NCI-H345 treated with DMSO at 0.1 percent for 48 hours (cell line): ENCODE measurements at regions not wholly inside any gene's neighbourhood (a gene's known extent, or its start where the extent isn't known, plus 50 kb on each side); places are given as distances from the start of the nearest gene placed in this dataset.
"Not testable (repeated sequence)": the region's sequence is repeated elsewhere in the genome, so short reads cannot be mapped to it uniquely, and the experiment has no call there.

ENCODE experiments used
- DNase-seq: peaks from one replicate; lab custom pipeline; 2025; ENCODE audit not compliant: unreplicated experiment; lab: John Stamatoyannopoulos, UW

DNA sequence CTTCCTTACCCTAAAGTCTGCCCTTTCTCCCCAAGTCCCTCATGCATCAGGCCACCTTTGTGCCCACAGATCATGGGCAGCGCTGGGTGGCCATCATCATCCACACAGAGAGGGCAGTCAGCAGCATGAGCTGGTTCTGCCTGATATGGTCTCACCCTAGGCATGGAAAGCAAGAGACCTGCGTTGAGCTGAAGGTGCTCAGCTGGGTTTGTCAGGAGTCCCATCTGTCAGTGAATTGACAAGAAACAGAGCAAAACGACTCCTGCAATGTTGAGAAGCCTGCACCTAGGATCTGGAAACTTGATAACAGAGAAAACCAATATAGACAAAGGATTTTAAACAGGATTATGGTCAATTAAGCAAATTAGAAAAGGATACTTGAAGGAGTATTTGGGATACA is 242.7 kb upstream of the PRSS1 start:
- no peak for DNase-seq

DNA sequence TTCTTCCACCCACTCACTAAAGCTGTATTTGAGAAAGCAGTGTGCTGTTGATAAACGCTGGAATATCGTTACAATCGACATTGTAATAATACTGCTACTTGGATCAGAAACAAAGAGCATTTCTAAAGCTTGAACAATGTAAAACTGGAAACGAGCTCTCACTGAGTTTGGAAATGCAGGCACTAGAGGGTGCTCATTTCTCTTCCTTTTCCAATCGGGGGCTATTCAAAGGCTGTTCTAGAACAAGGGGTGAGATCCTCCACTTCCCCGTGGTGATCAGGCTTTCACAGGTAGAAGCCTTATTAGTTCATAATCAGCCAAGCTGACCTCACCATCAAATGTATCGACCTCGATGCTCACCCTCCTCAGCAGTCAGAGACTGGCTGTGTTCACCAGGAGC is 245.3 kb upstream of the PRSS1 start:
- DNase-seq = not testable (repeated sequence)

DNA sequence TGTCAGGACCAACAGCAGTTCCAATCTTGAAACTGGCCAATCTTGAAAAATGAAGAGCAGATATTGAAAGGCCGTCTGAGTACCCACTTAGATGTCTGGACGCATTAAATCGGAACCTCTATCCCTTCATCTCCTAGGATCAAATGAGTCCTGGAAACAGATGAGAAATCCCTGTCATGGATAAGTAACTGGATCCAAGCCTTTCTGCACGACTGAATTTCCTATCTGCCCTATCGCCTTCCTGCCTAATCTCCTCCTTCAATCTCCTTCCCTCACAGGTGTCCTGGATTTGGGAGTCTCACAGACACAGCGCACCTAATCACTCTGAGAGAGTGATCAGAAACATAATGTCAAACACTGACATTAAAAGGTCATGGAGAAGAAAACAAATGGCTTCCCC is 245.2 kb upstream of the PRSS58 start:
- DNase-seq = no peak

DNA sequence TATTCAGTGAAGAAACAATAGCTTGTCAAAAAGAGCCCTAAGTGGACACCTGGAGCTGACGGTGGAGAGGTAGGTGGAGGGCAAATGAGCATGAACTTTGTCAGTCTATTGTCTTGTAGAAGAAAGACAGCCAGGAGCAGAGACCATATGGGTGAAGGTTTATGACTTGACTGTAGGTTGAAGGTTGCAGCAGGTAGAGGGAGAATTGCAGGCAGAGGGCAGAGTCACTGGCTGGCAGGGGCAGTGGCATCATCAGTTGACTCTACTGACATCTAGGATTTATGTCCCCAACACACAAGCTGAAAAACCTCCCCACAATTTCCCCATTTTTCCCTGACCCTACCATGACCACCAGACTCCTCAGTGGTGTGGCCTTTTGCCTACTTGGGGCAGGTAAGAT is 243.6 kb upstream of the PRSS58 start:
- DNase-seq = no peak

DNA sequence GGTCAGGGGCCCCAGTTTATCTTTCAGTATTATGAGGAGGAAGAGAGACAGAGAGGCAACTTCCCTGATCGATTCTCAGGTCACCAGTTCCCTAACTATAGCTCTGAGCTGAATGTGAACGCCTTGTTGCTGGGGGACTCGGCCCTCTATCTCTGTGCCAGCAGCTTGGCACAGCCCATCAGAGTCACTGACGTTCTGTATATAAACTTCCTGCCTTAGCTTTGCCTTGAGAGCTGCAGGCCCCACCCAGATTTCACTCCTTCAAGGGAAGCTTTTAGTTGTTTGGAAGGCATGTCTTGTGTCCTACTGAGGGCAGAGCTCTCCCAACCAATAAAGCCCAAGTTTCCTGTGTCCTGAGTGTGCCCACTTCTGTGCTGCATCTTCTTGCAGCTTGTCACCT is 242.5 kb upstream of the PRSS58 start:
- no peak for DNase-seq

DNA sequence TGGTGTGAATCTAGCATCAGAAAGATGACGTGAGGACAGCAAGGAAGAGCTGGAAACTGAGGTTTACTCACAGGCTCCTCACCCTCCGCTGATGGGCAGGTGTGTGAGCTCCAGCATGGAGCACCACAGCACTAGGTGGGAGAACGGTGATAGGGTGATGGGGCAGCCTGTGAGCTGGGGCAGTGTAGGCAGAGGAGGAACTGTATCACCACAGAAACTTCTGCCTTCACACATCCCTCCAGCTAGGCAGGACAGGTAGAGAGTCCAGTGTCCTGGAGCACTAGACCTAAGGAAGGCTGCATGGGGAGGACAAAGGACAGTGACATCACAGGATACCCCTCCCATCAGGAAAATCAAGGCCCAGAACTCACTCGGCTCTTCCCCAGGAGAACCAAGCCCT is 241.8 kb upstream of the PRSS58 start:
- no peak for DNase-seq

DNA sequence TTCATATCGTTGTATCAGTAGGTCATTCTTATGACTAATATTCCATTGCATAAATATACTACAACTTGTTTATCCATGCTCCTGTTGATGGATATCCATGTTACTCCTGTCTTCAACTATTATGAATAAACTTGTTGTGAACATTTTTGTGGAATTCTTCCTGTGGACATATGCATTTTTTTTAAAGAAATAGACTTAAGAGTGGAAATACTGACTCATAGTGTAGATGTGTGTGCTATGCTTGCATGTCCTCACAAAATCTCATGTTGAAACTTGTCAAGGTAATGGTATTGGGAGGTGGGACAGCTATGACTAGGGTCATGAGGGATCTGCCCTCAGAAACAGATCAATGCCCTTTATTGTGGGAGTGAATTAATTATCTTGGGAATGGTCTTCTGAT is 240.5 kb upstream of the PRSS58 start:
- no peak for DNase-seq

DNA sequence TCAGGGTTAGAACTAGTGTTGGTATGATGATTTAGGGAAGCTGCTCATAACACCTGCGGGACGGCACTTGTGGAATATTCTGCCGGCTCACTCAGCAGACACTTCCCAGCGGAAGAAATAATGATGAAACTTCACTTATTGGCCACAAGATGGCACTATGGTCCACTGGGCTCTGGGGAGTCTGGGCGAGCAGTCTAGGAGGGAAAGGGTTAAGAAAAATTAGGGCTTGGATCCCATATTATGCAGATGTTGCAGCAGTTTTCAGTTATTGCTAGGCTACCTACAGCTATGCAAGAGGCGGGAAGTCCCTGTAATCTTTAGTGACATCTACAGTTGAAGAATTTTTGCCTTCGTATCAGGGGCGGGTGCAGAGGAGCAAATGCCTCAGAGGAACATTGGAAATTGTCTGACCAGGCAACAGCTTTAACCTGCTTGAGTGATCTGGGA is 238.7 kb upstream of the PRSS58 start:
- DNase-seq = no peak

DNA sequence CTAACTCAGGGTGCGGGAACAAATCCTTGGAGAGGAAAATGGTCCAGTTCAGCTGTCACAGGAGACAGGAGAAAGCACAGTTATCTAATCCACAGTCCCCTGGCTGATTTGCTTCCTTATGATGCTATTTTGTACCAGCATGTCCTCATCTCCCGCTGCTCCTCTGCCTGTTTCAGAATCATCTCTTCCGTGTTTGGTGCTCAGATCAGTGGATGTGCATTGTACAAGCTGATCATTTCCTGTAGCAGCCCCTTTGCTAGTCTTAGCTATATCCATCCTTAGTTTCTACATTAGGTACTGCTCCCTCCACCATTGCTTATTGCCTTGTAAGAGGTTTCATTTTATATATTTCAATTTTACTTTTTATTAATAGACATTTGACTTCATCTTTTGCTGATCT is 238.0 kb upstream of the PRSS58 start:
- DNase-seq = not testable (repeated sequence)

DNA sequence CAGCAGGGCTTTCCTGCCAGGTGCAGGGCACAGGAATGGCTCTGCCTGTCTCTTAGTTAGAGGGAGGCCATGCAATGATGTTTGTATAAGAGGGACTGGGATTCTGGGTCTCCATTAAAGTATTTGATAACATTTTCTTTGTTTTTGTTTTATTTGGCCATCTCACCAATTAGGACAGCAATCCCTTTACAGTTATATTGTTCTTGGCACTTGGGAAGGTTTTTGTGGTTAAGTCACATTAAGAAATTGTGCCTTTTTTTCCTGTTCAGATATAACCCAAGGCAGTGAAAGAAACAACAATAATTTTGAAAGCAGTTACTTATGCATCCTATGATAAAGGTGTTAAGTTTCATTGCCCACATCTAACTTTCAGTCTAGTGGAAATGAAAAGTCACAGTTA is 237.4 kb upstream of the PRSS58 start:
- DNase-seq = not testable (repeated sequence)

DNA sequence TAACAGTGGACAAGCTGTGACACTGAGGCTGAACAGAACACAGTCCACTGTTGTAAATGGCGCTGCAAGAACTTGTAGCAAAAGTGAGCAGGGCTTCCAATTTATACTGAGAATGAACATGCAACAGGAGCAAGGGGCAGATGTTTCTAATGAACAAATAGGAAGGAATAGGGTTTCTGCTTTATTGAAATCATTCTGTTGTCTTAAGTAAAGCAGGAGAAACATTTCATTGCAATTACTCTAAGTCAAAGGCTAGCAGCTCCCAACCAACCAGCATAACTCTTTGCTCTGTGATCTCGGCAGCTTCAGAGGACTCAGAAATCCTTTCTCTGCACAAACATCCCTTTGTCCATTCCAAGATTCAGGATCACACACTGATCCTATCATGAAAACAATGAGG is 236.2 kb upstream of the PRSS58 start:
- no peak for DNase-seq

DNA sequence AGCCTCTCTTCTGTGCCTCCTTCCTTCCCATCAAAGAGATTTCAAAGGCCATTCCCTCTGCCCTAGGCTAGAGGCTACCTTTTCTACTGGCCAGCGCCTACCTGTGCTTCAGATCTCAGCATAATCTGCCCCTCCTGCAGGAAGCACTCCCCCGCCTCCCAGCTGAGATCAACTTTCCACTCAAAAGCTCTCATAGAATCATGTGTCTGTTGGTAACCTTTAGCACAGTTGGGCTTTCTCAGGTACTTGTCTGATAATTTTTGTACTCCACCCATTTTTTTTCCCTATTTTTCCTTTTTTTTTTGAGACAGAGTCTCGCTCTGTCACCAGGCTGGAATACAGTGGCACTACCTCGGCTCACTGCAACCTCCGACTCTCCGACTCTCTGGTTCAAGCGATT is 231.0 kb upstream of the PRSS58 start:
- DNase-seq = no peak

DNA sequence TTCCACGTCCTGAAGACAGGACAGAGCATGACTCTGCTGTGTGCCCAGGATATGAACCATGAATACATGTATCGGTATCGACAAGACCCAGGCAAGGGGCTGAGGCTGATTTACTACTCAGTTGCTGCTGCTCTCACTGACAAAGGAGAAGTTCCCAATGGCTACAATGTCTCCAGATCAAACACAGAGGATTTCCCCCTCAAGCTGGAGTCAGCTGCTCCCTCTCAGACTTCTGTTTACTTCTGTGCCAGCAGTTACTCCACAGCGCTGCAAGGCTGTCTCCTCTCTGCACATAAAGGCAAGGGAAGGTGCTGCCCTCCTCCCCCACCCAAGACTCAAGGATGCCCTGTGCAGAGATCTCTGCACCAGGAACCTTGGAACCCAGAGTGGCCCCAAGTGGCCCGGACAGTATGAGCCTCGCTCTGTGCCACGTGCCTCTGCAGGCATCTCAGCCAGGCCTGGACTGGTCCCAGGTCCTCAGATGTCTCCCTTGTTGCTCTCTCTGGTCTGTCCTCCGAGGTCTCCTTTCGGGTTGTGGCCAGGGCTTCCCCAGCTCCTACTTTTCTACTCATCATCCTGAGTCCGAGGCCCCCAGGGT is 230.3 kb upstream of the PRSS58 start:
- DNase-seq = no peak

DNA sequence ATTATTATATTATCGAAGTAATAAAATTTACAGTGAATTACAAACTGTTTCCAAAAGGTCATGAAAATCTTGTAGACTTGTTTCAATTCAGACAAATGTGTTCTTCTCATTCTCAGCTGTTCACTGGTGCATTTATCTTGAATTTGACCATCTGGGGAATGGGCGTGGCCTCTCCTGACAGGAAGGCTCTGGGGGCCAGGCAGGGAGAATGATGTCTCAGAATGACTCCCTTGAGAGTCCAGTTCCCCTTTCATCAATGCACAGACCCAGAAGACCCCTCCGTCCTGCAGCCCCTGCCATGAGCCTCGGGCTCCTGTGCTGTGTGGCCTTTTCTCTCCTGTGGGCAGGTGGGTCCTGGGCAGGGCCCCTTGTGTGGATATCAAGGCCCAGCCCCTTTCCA is 229.7 kb upstream of the PRSS58 start:
- DNase-seq = not testable (repeated sequence)

DNA sequence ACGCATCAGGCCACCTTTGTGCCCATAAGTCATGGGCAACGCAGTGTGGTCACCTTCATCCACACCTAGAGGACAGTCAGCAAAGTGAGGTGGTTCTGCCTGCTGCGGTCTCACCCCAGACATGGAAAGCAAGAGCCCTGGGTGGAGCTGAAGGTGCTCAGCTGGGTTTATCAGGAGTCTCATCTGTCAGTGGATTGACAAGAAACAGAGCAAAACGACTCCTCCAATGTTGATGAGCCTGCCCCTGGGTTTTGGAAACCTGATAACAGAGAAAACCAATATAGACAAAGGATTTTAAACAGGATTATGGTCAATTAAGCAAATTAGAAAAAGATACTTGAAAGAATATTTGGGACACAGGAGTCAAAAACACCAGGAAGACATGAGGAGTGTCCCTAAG is 229.3 kb upstream of the PRSS58 start:
- DNase-seq = no peak

DNA sequence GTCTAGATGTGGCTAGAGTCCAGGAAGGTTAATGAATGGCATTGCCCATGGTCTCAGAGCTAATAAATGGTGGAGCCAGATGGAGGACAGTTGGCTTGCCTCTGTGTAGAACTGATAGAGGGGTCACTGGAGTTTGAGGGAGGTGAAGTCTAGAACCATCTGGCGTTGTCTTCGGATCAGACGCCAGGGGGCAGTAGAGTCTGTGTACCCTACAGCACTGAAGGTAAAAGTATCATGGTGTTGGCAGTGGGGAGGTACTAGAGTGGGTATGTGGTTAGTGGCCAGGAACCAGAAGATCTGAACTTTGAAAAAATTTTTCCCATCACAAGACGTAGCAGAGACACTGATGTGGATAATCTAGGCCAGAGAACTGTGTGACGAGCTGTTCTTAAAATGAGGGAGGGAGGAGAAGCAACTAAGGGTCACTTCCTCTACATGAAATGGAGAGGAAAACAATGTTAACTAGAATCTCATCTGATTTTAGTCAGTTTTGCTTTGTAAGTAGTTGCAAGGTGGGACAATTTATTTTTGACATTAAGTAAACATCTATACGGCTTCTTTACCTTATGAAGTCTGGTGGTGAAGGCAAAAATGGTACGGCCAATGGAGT is 227.9 kb upstream of the PRSS58 start:
- DNase-seq = no peak

DNA sequence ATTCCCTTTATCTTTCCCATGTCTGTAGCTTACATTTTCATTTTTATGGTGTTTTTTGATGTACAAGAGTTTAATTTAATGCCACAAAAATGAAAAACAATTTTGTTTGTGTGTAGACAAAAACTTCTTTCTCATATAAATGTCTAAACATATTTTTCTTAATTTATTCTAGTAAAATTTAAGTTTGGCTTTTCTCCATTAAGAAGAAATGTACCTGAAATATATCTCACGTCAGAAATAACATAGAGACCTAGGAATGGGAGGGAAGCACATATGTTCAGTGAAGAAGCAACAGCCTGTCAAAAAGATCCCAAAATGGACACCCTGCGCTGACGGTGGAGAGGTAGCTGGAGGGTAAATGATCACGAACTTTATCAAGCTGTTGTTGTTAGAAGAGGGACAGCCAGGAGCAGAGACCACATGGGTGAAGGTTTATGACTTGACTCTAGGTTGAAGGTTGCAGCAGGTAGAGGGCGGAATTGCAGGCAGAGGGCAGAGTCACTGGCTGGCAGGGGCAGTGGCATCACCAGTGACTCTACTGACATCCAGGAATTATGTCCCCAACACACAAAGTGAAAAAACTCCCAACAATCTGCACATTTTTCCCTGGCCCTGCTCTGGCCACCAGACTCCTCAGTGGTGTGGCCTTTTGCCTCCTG is 225.9 kb upstream of the PRSS58 start:
- DNase-seq = no peak

DNA sequence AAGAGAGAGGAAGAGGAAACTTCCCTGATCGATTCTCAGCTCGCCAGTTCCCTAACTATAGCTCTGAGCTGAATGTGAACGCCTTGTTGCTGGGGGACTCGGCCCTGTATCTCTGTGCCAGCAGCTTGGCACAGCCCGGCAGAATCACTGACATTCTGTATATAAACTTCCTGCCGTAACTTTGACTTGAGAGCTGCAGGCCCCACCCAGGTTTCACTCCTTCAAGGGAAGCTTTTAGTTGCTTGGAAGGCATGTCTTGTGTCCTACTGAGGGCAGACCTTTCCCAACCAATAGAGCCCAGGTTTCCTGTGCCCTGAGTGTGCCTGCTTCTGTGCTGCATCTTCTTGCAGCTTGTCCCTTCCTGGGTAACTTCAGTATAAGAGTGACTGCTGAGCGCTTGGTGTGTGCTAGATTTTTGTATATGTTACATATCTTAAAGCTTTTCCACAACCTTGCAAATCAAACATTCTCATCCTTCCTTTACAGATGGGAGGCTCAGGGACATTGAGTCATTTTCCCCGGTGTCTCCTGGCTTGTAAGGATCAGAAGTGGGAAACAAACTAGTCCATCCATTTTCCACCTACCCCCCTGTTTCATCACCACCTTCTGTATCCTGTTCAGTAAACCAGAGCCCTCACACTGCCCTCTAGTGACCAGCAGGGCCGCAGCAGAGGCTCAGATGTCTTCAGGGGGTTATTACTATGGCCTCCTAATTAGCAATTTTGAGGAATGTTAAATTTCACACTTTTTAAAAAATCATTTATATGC is 225.2 kb upstream of the PRSS58 start:
- DNase-seq = no peak

DNA sequence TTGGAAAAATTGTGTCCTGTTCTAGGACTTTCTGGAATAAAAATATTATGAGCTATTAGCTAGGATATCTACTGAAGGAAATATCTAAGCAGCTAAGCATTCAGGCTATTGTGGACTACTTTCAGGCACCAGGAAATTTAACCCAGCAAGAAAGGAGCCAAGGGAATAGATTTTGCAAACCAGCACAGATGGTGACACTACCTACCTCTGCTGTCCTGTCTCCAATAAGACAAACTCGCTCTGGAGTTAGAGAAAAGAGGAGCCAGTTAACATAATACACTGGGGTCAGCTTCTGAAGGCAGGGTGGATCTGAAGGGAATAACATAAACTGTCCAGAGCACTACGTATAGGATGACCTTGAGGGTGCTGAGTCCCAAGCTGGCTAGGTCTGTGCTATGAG is 223.7 kb upstream of the PRSS58 start:
- DNase-seq = no peak

DNA sequence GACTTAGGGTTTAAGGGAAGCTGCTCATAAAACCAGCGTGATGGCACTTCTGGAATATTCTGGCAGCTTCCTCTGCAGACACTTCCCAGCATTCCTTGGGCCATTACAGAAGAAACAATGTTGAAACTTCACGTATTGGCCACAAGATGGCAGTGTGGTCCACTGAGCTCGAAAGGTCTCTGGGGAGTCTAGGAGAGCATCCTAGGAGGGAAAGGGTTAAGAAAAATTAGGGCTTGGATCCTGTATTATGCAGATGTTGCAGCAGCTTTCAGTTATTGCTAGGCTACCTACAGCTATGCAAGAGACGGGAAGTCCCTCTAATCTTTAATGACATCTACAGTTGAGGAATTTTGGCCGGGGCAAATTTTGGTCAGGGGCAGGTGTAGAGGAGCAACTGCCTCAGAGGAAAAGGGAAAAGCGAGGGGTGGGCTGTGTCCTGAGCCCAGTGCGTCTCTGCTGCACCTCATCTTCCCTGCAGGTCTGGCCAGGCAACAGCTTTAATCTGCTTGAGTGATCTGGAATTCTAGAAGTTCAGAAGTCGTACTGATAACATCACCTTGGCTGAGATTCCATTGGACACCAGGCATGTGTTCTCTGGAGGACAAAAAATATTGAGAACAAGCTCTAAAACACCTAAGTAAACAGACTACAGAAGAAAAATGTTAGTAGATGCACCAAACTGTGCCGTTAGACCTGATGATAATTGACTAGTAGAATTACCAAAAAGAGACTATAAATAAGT is 220.8 kb upstream of the PRSS58 start:
- no peak for DNase-seq

DNA sequence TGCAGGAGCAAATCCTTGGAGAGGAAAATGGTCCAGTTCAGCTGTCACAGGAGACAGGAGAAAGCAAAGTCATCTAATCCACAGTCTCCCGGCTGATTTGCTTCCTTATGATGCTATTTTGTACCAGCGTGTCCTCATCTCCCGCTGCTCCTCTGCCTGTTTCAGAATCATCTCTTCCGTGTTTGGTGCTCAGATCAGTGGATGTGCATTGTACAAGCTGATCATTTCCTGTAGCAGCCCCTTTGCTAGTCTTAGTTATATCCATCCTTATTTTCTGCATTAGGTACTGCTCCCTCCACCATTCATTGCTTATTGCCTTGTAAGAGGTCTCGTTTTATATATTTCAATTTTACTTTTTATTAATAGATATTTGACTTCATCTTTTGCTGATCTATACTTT is 219.9 kb upstream of the PRSS58 start:
- not testable (repeated sequence) for DNase-seq
